NCI-H187 treated with DMSO at 0.1 percent for 48 hours (cell line): ENCODE measurements at regions not wholly inside any gene's neighbourhood (a gene's known extent, or its start where the extent isn't known, plus 50 kb on each side); places are given as distances from the start of the nearest gene placed in this dataset.

Source experiments
- DNase-seq: peaks from one replicate; lab custom pipeline; 2025; lab: John Stamatoyannopoulos, UW

GRCh38 chr9:135341612-135342169, 137.9 kb upstream of the PPP1R26 start:
- DNase-seq = no peak

GRCh38 chr9:135342206-135343130, 137.1 kb upstream of the PPP1R26 start:
- no peak for DNase-seq

- DNase-seq = no peak
These were observed 136.4 kb upstream of the PPP1R26 start for GRCh38 chr9:135343136-135343535.

GRCh38 chr9:135343837-135344522, 135.6 kb upstream of the PPP1R26 start:
- DNase-seq = no peak

GRCh38 chr9:135344523-135344901, 135.1 kb upstream of the PPP1R26 start:
- no peak for DNase-seq

GRCh38 chr9:135344915-135345500, 134.6 kb upstream of the PPP1R26 start:
- no peak for DNase-seq

- no peak for DNase-seq
These were observed 133.7 kb upstream of the PPP1R26 start for GRCh38 chr9:135345775-135346433.

GRCh38 chr9:135346438-135347050, 133.0 kb upstream of the PPP1R26 start:
- DNase-seq = no peak

- DNase-seq = no peak
These were observed 132.1 kb upstream of the PPP1R26 start for GRCh38 chr9:135347461-135347860.

GRCh38 chr9:135348076-135348787, 131.3 kb upstream of the PPP1R26 start:
- no peak for DNase-seq

GRCh38 chr9:135348788-135349150, 130.8 kb upstream of the PPP1R26 start:
- no peak for DNase-seq

- no peak for DNase-seq
These were observed 130.2 kb upstream of the PPP1R26 start for GRCh38 chr9:135349212-135350002.

- DNase-seq = no peak
These were observed 129.6 kb upstream of the PPP1R26 start for GRCh38 chr9:135350003-135350315.

- no peak for DNase-seq
These were observed 125.6 kb upstream of the PPP1R26 start for GRCh38 chr9:135353935-135354334.

GRCh38 chr9:135355521-135356011, 124.0 kb upstream of the PPP1R26 start:
- no peak for DNase-seq

GRCh38 chr9:135356021-135356420, 123.6 kb upstream of the PPP1R26 start:
- no peak for DNase-seq

- no peak for DNase-seq
These were observed 122.8 kb upstream of the PPP1R26 start for GRCh38 chr9:135356796-135357195.

- DNase-seq = no peak
These were observed 121.6 kb upstream of the PPP1R26 start for GRCh38 chr9:135357863-135358551.

GRCh38 chr9:135358552-135358940, 121.0 kb upstream of the PPP1R26 start:
- DNase-seq = no peak

GRCh38 chr9:135359764-135360163, 119.8 kb upstream of the PPP1R26 start:
- DNase-seq = no peak
